ENCODE measurements at regions not wholly inside any gene's neighbourhood (a gene's known extent, or its start where the extent isn't known, plus 50 kb on each side); places are given as distances from the start of the nearest gene placed in this dataset.

DNA sequence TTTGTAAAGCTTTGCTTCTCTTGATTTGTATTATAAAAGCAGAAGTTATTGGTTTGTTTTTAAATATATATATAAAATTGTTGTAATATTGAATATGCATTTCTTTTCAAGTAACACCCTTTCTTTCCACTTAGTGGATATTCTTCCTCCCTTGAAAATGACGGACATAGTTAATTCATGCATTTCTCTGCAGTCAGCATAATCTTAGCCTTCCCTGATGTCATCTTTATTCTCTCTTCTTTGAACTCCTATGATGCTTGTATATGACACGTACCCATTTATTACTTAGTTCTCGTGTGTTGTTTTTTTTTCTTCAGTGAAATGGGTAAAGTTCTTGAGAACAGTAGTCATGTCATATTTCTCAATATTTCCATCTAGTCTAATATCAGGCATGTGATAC lies 191.2 kb downstream of the MDFIC start:
- Histone ChIP-seq H3K36me3 (no peaks in the 10 kb centered on the region), H3K27me3 (replicated peaks; ENCODE audit: insufficient read depth) (no peaks in the 10 kb centered on the region), H3K27ac (no peak overlapping the region), H3K4me1 (ENCODE audit: control insufficient read depth in 1 of 2, low read depth in 2 of 2) (peaks cover 6 to 18% of the 10 kb centered on the region in 2 donors), H3K4me3 (no peak overlapping the region), H3K9me3 (no peaks in the 10 kb centered on the region)
- DNase-seq (ENCODE audit: low spot score) (no peak), ATAC-seq (ENCODE audit: insufficient number of reproducible peaks, low FRiP score, low read depth) (no peak)
- TF ChIP-seq, protein P1, sequence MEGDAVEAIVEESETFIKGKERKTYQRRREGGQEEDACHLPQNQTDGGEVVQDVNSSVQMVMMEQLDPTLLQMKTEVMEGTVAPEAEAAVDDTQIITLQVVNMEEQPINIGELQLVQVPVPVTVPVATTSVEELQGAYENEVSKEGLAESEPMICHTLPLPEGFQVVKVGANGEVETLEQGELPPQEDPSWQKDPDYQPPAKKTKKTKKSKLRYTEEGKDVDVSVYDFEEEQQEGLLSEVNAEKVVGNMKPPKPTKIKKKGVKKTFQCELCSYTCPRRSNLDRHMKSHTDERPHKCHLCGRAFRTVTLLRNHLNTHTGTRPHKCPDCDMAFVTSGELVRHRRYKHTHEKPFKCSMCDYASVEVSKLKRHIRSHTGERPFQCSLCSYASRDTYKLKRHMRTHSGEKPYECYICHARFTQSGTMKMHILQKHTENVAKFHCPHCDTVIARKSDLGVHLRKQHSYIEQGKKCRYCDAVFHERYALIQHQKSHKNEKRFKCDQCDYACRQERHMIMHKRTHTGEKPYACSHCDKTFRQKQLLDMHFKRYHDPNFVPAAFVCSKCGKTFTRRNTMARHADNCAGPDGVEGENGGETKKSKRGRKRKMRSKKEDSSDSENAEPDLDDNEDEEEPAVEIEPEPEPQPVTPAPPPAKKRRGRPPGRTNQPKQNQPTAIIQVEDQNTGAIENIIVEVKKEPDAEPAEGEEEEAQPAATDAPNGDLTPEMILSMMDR (IDR thresholded peaks at IDR 0.05): no peak

DNA sequence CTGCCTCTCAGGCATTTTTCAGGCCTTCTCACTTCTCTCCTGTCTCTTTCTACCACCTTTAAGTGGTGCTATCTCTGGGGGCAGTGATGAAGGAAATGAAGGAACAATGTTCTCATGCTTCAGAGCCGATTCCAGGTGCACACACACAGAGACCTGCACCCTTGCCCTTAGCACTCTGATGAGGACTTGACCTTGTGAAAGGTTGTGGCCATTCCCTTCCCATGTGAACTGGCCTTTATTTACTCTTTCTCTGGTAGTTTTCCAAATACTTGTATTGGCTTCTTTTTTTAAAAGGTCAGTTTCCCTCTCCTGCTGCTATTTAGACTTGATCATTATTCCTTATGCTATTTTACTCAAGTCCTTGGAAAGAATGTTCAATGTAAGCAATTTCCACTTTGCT lies 188.6 kb downstream of the MDFIC start:
- DNase-seq (ENCODE audit: low spot score) (no peak), ATAC-seq (ENCODE audit: insufficient number of reproducible peaks, low FRiP score, low read depth) (no peak)
- H3K4me3 ChIP-seq: no peak overlapping the region
- no peak overlapping the region for H3K27ac ChIP-seq
- H3K9me3 ChIP-seq: no peaks in the 10 kb centered on the region
- TF ChIP-seq, protein P1 (IDR thresholded peaks at IDR 0.05): no peak
- H3K27me3 ChIP-seq (replicated peaks; ENCODE audit: insufficient read depth): no peaks in the 10 kb centered on the region
- peaks cover 6 to 18% of the 10 kb centered on the region in 2 donors for H3K4me1 ChIP-seq (ENCODE audit: control insufficient read depth in 1 of 2, low read depth in 2 of 2)
- H3K36me3 ChIP-seq: no peaks in the 10 kb centered on the region

DNA sequence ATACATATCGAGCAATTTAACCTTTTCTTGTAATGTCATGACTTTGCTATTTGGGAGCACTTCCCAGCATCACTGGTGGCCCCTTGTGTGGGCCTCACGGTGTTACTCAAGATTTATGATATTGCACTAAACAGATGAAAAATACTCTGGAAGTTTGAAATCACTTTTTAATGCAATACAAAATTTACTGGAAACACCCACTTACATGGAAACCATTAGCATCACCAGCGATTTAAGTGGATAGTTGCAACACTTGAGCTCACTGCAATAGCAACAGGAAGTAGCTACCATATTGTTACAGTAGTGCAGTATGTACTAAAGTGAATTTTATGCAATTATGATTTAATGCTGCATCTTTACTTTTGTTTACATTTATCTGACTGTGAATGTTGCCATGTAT lies 184.4 kb downstream of the MDFIC start:
- TF ChIP-seq, protein P1 (IDR thresholded peaks at IDR 0.05): no peak
- Histone ChIP-seq H3K36me3 (no peaks in the 10 kb centered on the region), H3K27me3 (replicated peaks; ENCODE audit: insufficient read depth) (no peaks in the 10 kb centered on the region), H3K27ac (no peak overlapping the region), H3K9me3 (no peaks in the 10 kb centered on the region), H3K4me3 (no peak overlapping the region), H3K4me1 (ENCODE audit: control insufficient read depth in 1 of 2, low read depth in 2 of 2) (no peaks in the 10 kb centered on the region)
- DNase-seq (ENCODE audit: low spot score) (no peak), ATAC-seq (ENCODE audit: insufficient number of reproducible peaks, low FRiP score, low read depth) (no peak)

DNA sequence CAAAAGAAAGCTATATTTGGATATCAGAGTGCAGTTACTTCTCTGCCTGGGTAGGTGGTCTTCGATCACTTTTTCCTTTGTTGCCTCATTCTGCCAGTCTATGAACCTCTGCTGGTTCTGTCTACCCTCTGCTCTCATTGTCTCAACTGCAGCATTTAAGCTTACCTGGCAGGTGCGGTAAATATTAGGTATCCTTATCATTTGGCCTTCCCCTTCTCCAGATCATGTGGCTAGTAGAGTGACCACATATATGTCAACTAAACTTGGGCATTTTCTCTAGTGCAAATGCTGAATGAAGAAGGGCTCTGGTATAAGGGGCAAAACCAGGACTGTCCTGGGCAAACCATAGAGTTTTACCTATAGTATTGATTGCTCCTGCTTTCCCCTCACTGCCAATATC lies 180.8 kb downstream of the MDFIC start:
- Histone ChIP-seq H3K27ac (no peak overlapping the region), H3K9me3 (no peaks in the 10 kb centered on the region), H3K27me3 (replicated peaks; ENCODE audit: insufficient read depth) (no peaks in the 10 kb centered on the region), H3K36me3 (no peaks in the 10 kb centered on the region), H3K4me3 (no peak overlapping the region), H3K4me1 (ENCODE audit: control insufficient read depth in 1 of 2, low read depth in 2 of 2) (no peaks in the 10 kb centered on the region)
- TF ChIP-seq, protein P1 (IDR thresholded peaks at IDR 0.05): no peak
- ATAC-seq (ENCODE audit: insufficient number of reproducible peaks, low FRiP score, low read depth) (no peak), DNase-seq (ENCODE audit: low spot score) (no peak)

DNA sequence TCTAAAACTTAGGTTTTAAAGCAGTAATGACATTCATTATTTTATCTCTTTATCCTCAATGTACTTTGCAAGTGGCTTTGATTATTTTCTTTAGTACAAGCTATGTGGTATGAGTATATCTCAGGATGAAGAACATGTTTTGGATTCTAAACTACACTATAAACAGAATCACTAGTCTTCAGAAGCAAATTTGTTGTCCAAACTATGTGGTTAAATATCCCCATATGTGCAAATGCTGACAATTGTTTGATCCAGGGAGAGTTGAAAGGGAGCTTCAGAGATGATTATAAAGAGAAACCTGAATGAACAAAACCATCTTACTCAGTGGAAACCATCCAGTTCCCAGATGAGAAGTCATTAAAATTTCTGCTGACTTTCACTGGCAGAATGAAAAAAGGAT lies 179.3 kb downstream of the MDFIC start:
- H3K9me3 ChIP-seq: no peaks in the 10 kb centered on the region
- no peaks in the 10 kb centered on the region for H3K27me3 ChIP-seq (replicated peaks; ENCODE audit: insufficient read depth)
- no peak overlapping the region for H3K27ac ChIP-seq
- DNase-seq (ENCODE audit: low spot score): no peak
- TF ChIP-seq, protein P1 (IDR thresholded peaks at IDR 0.05): no peak
- no peak overlapping the region for H3K4me3 ChIP-seq
- no peaks in the 10 kb centered on the region for H3K36me3 ChIP-seq
- ATAC-seq (ENCODE audit: insufficient number of reproducible peaks, low FRiP score, low read depth): no peak
- H3K4me1 ChIP-seq (ENCODE audit: control insufficient read depth in 1 of 2, low read depth in 2 of 2): peaks cover 4 to 10% of the 10 kb centered on the region in 2 donors

All from thoracic aorta (tissue), 2 donors.